Ishikawa (cell line): ENCODE measurements at regions not wholly inside any gene's neighbourhood (a gene's known extent, or its start where the extent isn't known, plus 50 kb on each side); places are given as distances from the start of the nearest gene placed in this dataset.

Source experiments
- CEBPB ChIP-seq: IDR thresholded peaks from 2 replicates; pipeline ENCODE4 v1.6.1; 2012
- CREB1 ChIP-seq: IDR thresholded peaks from 2 replicates; pipeline ENCODE4 v1.6.1; 2012; ENCODE audit warnings: low read depth
- EGR1 ChIP-seq: IDR thresholded peaks from 2 replicates; pipeline ENCODE4 v1.6.1; 2012
- EP300 ChIP-seq: IDR thresholded peaks from 2 replicates; pipeline ENCODE4 v1.6.1; 2012; ENCODE audit warnings: borderline replicate concordance
- FOXM1 ChIP-seq: IDR thresholded peaks from 2 replicates; pipeline ENCODE4 v1.6.1; 2012; ENCODE audit warnings: low read depth, borderline replicate concordance
- MAX ChIP-seq: IDR thresholded peaks from 2 replicates; pipeline ENCODE4 v1.6.1; 2012
- NFIC ChIP-seq: IDR thresholded peaks from 2 replicates; pipeline ENCODE4 v1.6.1; 2012
- RAD21 ChIP-seq: IDR thresholded peaks from 2 replicates; pipeline ENCODE4 v1.6.1; 2012; ENCODE audit warnings: low read depth
- REST ChIP-seq: IDR thresholded peaks from 2 replicates; pipeline ENCODE4 v1.6.1; 2012; ENCODE audit warnings: low read depth, mild to moderate bottlenecking
- TAF1 ChIP-seq: IDR thresholded peaks from 2 replicates; pipeline ENCODE4 v1.6.1; 2012; ENCODE audit warnings: low read depth, mild to moderate bottlenecking
- TEAD4 ChIP-seq: IDR thresholded peaks from 2 replicates; pipeline ENCODE4 v1.6.1; 2012
- USF1 ChIP-seq: IDR thresholded peaks from 2 replicates; pipeline ENCODE4 v1.6.1; 2012
- YY1 ChIP-seq: IDR thresholded peaks from 2 replicates; pipeline ENCODE4 v1.6.1; 2012; ENCODE audit warnings: low read depth
- ZBTB7A ChIP-seq: IDR thresholded peaks from 2 replicates; pipeline ENCODE4 v1.6.1; 2012; ENCODE audit warnings: low read depth

GRCh38 chr6:41492261-41492891 is 53.8 kb upstream of the FOXP4 start:
- TF ChIP-seq MAX (no peak), RAD21 (no peak), REST (no peak), USF1 (no peak), FOXM1 (no peak), EGR1 (no peak), EP300 (no peak), TAF1 (no peak), CEBPB (no peak), ZBTB7A (no peak), YY1 (no peak), TEAD4 (no peak), NFIC (no peak), CREB1 (no peak)
